Panc1 (cell line): ENCODE measurements at regions not wholly inside any gene's neighbourhood (a gene's known extent, or its start where the extent isn't known, plus 50 kb on each side); places are given as distances from the start of the nearest gene placed in this dataset.

Experiments used
- ATAC-seq: fragments of 200-7000 bp; cut with Tn5 transposase; 2 replicates; pipeline ENCODE4 v1.9.1; 2020; ENCODE audit warnings: mild to moderate bottlenecking, moderate library complexity
- BruUV-seq: library from RNA; stranded (reverse); fragments of 400-500 nt; replicated peaks from 2 replicates; lab custom pipeline; 2021; lab: Mats Ljungman, UMichigan
- CTCF ChIA-PET: fragments of 300-600 bp; sonication (Branson Sonifier 250); formaldehyde crosslinking; loops from one replicate; lab custom pipeline; 2022; ENCODE audit warnings: antibody characterized with exemption; lab: Charles Lee
- POLR2A ChIA-PET: fragments of 300-600 bp; sonication (Branson Sonifier 250); formaldehyde crosslinking; loops from one replicate; lab custom pipeline; 2022; ENCODE audit warnings: antibody characterized with exemption; lab: Charles Lee
- DNase-seq: peaks from one replicate; pipeline ENCODE4 v3.0.0-alpha.2; 2010; ENCODE audit warnings: low read depth, low spot score
- H3K27ac ChIP-seq: 2 replicates; pipeline ENCODE4 v1.5.1; 2011; ENCODE audit warnings: mild to moderate bottlenecking, low read length, inconsistent platforms
- H3K27me3 ChIP-seq: fragments of 200-500 bp; sonication (Bioruptor generic); 2 replicates; pipeline ENCODE4 v1.6.0; 2014; ENCODE audit warnings: low read length, inconsistent platforms; ENCODE audit not compliant: control insufficient read depth, insufficient read depth
- H3K36me3 ChIP-seq: fragments of 200-500 bp; sonication (Bioruptor generic); 2 replicates; pipeline ENCODE4 v1.5.1; 2014; ENCODE audit warnings: inconsistent platforms, mild to moderate bottlenecking, low read length, moderate library complexity; ENCODE audit not compliant: control insufficient read depth, insufficient read depth
- H3K4me1 ChIP-seq: 2 replicates; pipeline ENCODE4 v1.5.1; 2011; ENCODE audit warnings: inconsistent platforms, mild to moderate bottlenecking, low read length, moderate library complexity; ENCODE audit not compliant: control insufficient read depth, insufficient read depth
- H3K4me3 ChIP-seq, 2 experiments: 2 replicates each; pipeline ENCODE4 v1.5.1; 2011 to 2012; ENCODE audit warnings: low read depth in 2 of 2, low read length in 2 of 2, mild to moderate bottlenecking in 2 of 2, inconsistent platforms in 1 of 2, moderate library complexity in 1 of 2
- H3K9me3 ChIP-seq: fragments of 200-500 bp; sonication (Bioruptor generic); 2 replicates; pipeline ENCODE4 v1.5.1; 2014; ENCODE audit warnings: low read depth, mild to moderate bottlenecking, inconsistent platforms, low read length, moderate library complexity; ENCODE audit not compliant: control insufficient read depth, insufficient read depth
- POLR2AphosphoS5 ChIP-seq: IDR thresholded peaks from 2 replicates; pipeline ENCODE4 v1.6.1; 2012; ENCODE audit warnings: mild to moderate bottlenecking, low read depth, low read length, moderate library complexity
- REST ChIP-seq, 2 experiments: IDR thresholded peaks; 2 replicates each; pipeline ENCODE4 v1.6.1; 2011 to 2012; ENCODE audit warnings: low read depth in 2 of 2, control low read depth in 1 of 2, low read length in 1 of 2, mild to moderate bottlenecking in 1 of 2, moderate library complexity in 1 of 2; ENCODE audit not compliant: insufficient read depth in 1 of 2
- SIN3A ChIP-seq: IDR thresholded peaks from 2 replicates; pipeline ENCODE4 v1.6.1; 2012; ENCODE audit warnings: low read depth, mild to moderate bottlenecking, low read length, moderate library complexity, borderline replicate concordance; ENCODE audit not compliant: insufficient read depth
- TCF7L2 ChIP-seq: IDR thresholded peaks from 2 replicates; pipeline ENCODE4 v1.6.1; 2011; ENCODE audit warnings: mild to moderate bottlenecking, low read depth, low read length, inconsistent platforms
- in situ Hi-C: cut with HindIII; loops from 2 replicates; pipeline ENCODE4 v1.10.0; 2016; ENCODE audit warnings: low sequenced_read_pairs, low pct_unique_long_range_greater_than_20kb
- intact Hi-C: fragments of 100-400 bp; cut with micrococcal nuclease; formaldehyde crosslinking; loops from one replicate; pipeline ENCODE4 v1.10.0; 2022; ENCODE audit not compliant: unreplicated experiment
- TF ChIP-seq, protein P1 (sequence below): fragments of 450-650 bp; IDR thresholded peaks from 2 replicates; pipeline ENCODE4 v1.5.1; 2017; ENCODE audit warnings: mild to moderate bottlenecking

- Histone ChIP-seq H3K4me3 (no peak overlapping the region), H3K27ac (no peak overlapping the region), H3K27me3 (no peaks in the 10 kb centered on the region), H3K9me3 (no peaks in the 10 kb centered on the region), H3K4me1 (no peaks in the 10 kb centered on the region; the same call in 1 of the 2 replicates), H3K36me3 (no peaks in the 10 kb centered on the region)
- no peak for ATAC-seq
- TF ChIP-seq REST (IDR thresholded peaks at IDR 0.05; ENCODE audit: insufficient read depth in 1 of 2, low read depth in 2 of 2, low read length in 1 of 2) (no peak), POLR2AphosphoS5 (no peak), SIN3A (no peak), TCF7L2 (no peak)
- TF ChIP-seq, protein P1, sequence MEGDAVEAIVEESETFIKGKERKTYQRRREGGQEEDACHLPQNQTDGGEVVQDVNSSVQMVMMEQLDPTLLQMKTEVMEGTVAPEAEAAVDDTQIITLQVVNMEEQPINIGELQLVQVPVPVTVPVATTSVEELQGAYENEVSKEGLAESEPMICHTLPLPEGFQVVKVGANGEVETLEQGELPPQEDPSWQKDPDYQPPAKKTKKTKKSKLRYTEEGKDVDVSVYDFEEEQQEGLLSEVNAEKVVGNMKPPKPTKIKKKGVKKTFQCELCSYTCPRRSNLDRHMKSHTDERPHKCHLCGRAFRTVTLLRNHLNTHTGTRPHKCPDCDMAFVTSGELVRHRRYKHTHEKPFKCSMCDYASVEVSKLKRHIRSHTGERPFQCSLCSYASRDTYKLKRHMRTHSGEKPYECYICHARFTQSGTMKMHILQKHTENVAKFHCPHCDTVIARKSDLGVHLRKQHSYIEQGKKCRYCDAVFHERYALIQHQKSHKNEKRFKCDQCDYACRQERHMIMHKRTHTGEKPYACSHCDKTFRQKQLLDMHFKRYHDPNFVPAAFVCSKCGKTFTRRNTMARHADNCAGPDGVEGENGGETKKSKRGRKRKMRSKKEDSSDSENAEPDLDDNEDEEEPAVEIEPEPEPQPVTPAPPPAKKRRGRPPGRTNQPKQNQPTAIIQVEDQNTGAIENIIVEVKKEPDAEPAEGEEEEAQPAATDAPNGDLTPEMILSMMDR, result no peak
- in situ Hi-C loops (no loop called here), intact Hi-C loops (no loop called here)
- ChIA-PET POLR2A (no interaction called here), CTCF (no interaction called here)
- DNase-seq, result no peak
- BruUV-seq, result no TSS peak
Measured at GRCh38 chr2:223688094-223688835, 86.1 kb upstream of the SCG2 start.

- Histone ChIP-seq H3K4me3 (no peak overlapping the region), H3K4me1 (no peaks in the 10 kb centered on the region), H3K36me3 (no peaks in the 10 kb centered on the region), H3K27me3 (no peaks in the 10 kb centered on the region), H3K27ac (no peak overlapping the region), H3K9me3 (no peaks in the 10 kb centered on the region)
- DNase-seq, result no peak
- no TSS peak for BruUV-seq
- TF ChIP-seq TCF7L2, result no peak
- no peak for TF ChIP-seq POLR2AphosphoS5
- TF ChIP-seq, protein P1, result no peak
- TF ChIP-seq SIN3A, result no peak
- no peak for TF ChIP-seq REST (IDR thresholded peaks at IDR 0.05; ENCODE audit: insufficient read depth in 1 of 2, low read depth in 2 of 2, low read length in 1 of 2)
- in situ Hi-C loops, result no loop called here
- ATAC-seq, result no peak
- intact Hi-C loops, result no loop called here
- POLR2A ChIA-PET, result no interaction called here
- CTCF ChIA-PET, result no interaction called here
Measured at GRCh38 chr2:223681125-223681524, 79.0 kb upstream of the SCG2 start.
